Endothelial cell of umbilical vein (primary cell): ENCODE measurements at regions not wholly inside any gene's neighbourhood (a gene's known extent, or its start where the extent isn't known, plus 50 kb on each side); places are given as distances from the start of the nearest gene placed in this dataset.

Experiments used
- CTCF ChIP-seq, 2 donors: IDR thresholded peaks; 1 replicate in 1 of 2; 2 replicates in 1 of 2; pipeline ENCODE4 v1.5.1; 2011; ENCODE audit warnings: low read length in 2 of 2, mild to moderate bottlenecking in 2 of 2, moderate library complexity in 2 of 2, control low read depth in 1 of 2, inconsistent platforms in 1 of 2, low read depth in 1 of 2; ENCODE audit not compliant: insufficient read depth in 1 of 2; ENCODE audit errors: extremely low read depth in 1 of 2
- EZH2 ChIP-seq: IDR thresholded peaks from 2 replicates; pipeline ENCODE4 v1.6.1; 2012; ENCODE audit warnings: borderline replicate concordance, low read depth, mild to moderate bottlenecking, moderate library complexity, low read length, inconsistent platforms; ENCODE audit not compliant: severe bottlenecking

GRCh38 chr2:160892204-160892603 lies 268.0 kb upstream of the TANK start:
- TF ChIP-seq CTCF (IDR thresholded peaks at IDR 0.05; ENCODE audit: extremely low read depth in 1 of 2, insufficient read depth in 1 of 2, low read depth in 1 of 2, low read length in 2 of 2), result no peak
- no peak for TF ChIP-seq EZH2
